GM19438 (cell line): ENCODE measurements at regions not wholly inside any gene's neighbourhood (a gene's known extent, or its start where the extent isn't known, plus 50 kb on each side); places are given as distances from the start of the nearest gene placed in this dataset.

Experiments
- ATAC-seq: cut with Tn5 transposase; IDR thresholded peaks from one replicate; pipeline ENCODE4 v1.9.1; 2021; ENCODE audit warnings: low read depth; ENCODE audit not compliant: unreplicated experiment

GRCh38 chrX:38985945-38986344 lies 184.7 kb downstream of the MID1IP1 start:
- ATAC-seq: no peak

DNA sequence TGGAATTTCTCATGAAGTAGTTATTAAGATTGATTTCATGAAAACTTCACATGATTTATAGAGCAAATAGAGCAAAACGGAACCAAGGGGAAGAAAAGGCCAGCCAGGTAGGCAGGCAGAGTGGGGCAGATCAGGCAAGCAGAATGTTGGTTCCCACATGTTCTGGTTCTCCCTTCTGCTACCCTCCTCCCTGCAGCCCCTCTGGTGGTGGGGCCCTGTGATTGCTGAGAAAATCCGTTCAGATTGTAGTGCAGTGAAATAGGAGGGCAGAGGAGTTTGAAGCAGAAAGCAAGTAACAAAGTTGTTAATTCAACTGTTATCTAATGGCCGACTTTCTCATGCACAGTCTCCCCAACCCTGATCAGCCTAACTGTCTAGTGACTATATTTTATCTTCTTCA lies 185.3 kb downstream of the MID1IP1 start:
- ATAC-seq: no peak

DNA sequence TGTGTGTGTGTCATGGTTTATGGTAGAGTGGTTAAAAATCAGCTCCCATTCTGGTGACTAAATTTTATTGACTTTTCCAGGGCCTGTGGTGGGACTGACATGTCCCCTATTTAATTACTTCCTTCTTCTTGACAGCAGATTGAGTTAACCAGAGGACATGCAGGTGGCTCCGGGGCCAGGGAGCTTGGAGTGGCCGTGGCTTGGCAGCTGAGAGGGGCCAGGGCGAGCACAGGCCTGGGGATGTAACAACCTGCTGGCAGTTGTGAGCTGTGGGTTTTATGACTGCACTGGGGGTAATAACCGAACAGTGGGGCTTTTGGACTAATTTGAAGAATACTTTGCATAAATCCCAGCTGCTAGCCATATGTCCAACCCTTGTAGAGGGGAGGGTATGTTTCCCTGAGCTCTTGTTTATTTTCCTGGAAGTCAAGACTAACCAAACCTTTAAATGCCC lies 186.0 kb downstream of the MID1IP1 start:
- ATAC-seq: no peak

- no peak for ATAC-seq
These were observed 187.0 kb downstream of the MID1IP1 start for GRCh38 chrX:38988301-38988700.

DNA sequence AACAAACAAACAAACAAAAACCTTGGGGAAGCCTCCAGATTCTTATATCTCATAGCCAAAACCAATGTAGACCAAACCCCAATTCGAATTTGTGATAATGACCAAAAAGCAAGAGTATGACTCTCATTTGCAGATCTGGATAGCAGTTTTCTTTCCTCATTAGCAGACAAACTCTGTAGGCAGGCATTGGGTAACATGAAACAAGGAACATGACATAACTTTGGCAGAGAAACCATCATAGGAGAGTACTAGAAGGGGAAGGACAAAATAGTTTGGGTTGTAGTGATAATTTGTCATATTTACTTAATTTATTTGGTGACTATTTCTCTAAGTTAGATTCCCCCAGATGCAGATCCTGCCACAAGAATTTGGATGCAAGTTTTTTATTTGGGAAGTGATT lies 187.8 kb downstream of the MID1IP1 start:
- no peak for ATAC-seq

- no peak for ATAC-seq
These were observed 190.6 kb downstream of the MID1IP1 start for GRCh38 chrX:38991656-38992440.

DNA sequence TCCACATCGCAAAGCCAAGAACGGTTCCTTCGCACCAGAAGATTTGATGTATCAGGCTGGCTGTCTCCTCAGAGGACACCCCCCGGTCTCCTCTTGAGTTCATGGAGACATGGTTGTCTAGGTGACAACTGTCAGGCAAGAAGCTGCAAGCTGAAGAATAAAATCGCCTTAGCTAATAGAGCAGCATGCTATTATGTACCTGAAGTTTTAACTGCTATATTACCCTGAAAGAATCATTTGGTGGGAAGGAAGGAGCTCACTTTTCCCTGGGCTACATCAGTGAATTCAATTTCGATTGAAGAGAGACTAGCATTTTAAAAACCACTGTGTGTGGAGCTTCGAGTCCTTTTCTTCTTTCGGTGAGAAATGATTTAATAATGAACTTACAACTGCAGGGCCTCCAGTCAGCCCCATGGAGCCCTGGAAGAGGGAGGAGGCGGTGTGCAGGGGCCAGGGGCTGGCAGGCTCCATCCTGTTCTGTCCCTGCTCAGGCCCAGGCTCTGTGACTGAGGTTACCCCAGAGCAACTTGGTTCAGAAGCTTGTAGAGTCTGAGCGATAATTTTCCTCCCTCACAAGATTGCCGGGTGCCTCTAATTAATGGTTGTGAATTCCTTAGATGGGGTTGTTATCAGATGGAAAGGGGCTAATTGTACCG lies 191.3 kb downstream of the MID1IP1 start:
- no peak for ATAC-seq

DNA sequence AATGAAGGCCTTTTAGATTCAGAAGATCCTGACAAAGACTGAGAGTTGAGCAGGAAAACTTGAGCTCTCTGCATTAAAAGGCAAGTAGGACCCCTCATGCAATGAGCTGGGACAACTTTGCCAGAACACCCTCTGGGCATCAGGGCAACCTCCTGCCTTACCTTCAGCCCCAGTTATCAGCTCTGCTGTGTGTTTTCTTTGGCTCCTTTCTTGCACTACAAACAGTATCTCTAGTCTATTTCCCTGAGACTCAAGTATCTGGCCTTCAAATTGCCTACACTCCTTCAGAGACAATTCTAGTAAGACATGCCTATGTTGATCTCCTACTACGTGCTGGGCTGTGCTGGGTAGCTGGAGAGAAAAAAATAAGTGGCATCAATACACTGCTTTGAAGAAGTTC lies 192.2 kb downstream of the MID1IP1 start:
- ATAC-seq: no peak

DNA sequence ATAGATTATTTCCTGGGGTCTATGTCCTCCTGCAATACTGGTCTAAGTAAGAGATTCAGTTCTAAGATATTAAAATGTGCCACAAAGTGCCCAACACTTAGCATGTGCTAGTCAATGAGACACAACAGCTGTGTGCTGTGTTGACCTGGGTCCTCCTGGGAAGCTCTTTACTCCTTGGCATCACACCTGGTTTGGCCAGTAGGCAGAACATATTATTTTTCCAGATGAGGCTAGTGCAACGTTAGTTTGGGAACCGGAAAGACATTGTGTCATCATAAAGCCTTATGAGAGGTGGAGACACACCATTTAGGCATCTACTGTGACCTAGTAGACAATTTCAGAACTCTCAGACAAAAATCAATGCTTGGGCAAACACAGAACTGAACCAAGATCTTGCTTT lies 197.8 kb downstream of the MID1IP1 start:
- no peak for ATAC-seq

DNA sequence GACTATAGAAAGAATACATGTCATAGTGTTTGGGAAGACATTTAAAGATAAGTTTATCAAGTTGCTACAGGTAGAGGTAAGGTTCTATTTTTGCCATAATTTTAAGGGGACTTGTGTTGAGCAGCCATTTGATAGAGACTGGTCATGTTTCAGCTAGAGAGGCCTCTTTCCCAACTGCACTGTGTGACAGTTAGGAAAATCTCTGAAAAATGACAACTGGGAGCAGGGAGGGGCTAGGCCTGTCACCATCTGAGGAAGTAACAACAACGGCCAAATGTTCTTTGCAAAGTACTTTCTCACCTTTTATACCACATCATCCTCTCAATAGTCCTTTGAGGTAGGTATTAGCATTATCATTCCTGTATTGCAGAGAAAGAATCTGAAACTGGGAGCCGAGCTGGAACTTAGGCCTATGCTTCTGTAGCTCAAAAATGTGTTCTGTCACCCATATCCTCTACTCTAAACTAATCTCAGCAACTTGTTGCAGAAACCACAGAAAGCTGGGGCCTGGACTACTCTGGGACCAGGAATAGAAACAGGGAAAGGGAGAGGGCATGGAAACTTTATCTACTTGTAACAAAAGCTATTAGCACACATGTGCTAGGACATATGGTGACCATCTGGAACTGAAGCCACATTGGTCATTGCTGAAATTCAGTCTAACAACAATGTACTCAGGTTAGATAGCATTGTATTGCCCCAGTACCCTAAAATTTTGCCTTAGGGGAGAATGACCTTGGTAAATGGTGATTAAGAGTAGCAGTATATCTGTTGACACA lies 198.9 kb downstream of the MID1IP1 start:
- no peak for ATAC-seq

- ATAC-seq: no peak
These were observed 199.5 kb downstream of the MID1IP1 start for GRCh38 chrX:39000802-39001201.

GRCh38 chrX:39002466-39002865 lies 201.2 kb downstream of the MID1IP1 start:
- no peak for ATAC-seq

DNA sequence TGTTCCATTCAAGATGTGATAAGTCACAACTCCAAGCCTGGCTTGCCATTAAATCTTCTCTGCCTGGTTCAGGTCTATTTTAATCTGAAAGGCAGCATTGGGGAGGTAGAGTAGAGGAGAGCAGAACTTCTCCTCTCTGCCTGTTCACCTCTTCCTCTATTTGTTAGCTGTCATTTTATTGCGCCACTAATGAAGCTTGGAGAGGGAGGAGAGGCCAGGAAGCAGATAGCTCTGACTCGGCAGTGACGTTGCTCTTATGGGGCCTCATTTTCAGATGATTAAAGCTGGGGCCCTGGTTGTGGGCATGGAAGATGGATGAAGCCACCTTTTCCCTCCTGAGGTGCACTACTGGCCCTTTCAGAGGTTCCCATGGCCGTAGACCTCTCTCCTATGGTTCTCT lies 207.3 kb downstream of the MID1IP1 start:
- ATAC-seq: no peak

- no peak for ATAC-seq
These were observed 210.4 kb downstream of the MID1IP1 start for GRCh38 chrX:39011454-39012221.

DNA sequence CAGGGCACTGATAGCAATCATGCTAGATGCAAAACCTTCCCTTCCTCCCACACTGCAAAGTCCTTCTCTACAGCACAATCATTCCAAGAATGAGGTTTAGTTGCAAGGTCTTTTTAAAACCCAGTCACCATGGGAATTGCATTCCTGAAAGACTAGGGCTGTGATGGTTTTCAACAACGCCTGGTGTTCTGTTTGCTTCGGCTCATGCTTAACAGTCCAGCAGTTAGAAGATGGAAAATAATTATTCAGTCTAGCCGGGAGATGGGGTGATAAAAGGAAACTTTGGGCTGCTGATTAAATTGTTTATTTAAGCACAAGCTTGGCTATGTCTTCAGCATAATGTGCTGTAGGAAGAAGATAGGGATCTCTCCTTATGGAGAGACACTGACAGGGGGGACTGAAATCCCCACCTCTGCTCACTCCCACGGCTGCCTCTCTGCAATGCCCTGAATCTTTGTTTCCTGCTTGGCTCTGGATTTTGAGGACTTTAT lies 211.4 kb downstream of the MID1IP1 start:
- no peak for ATAC-seq

DNA sequence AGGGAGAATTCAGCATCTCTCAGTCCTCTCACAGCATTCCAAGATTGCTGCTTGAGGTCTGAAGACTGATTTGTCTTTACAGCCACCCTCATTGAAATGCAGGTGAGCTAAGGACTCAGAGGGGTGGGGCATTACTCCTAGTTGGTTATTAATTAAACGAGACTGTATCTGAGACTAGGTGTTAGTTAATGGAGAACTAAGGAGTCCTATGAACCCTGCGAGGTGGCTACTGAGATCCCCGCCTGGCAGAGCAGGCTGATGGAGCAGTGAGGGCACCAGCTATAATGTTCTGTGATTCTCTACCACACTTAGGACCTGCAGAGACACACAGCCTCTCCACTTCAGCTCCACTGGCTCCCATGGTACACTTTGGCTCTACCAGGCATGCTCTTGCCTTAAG lies 215.3 kb downstream of the MID1IP1 start:
- no peak for ATAC-seq

- ATAC-seq: no peak
These were observed 215.8 kb downstream of the MID1IP1 start for GRCh38 chrX:39017077-39017476.

DNA sequence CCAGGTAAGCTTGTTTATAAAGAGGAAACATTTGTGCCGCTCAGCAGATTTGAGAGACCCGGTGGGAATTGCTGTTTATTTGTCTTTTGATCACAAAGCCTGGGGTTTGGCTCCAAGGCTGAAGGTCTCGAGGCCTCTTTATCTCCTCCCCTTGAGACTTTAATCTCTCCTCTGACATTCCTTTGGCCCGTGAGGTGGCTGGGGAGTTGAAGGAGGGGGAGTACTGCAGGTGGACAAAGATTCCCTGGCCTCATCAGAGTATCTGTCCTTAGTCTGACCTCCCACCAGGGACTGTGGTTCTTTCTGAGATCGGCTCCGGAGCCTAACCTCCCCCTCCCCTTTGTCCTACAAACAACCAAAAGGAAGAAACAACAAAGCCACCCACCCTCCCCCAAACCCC lies 216.5 kb downstream of the MID1IP1 start:
- no peak for ATAC-seq

DNA sequence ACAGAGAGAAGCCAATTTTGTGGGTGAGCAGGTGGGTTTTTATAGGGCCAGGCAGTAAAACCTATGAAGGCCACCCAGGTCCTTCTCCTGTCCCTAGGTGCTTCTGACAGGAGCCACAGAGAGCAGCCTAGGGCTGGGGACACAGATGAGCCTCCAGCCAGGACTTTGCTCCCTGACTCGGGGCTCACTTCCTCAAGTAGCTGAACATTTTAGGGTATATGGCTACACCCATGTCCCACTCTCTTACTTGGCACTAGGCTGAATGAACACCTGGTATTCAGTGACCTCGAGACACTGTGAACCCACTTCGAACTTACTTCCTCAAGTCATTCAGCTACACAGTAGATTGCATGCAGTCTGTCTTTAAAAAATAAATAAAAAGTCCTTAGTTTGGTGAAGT lies 217.3 kb downstream of the MID1IP1 start:
- no peak for ATAC-seq

DNA sequence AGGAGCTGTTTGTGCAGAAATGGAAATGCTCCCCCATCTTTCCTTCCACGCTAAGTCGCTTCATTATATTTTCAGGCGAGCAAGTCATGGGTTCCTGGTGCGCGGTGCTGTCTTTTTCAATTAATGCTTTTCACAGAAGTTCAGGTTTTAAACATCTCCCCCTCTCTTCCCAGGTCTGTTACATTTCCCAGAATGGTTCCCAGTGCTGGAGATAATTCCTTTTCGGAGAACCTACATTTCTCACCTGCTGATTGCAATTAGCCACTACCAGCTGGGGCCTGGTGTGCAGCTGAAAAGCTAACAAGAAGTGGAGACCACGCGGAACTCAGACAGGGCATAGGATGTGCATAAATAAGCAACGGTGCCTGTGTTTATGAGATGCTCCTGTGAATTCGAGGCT lies 217.8 kb downstream of the MID1IP1 start:
- no peak for ATAC-seq
